Activated naive CD4-positive, alpha-beta T cell treated with anti-CD3 and anti-CD28 coated beads, Interleukin-2, amount 50 U/mL, for 72 hours (primary cell): ENCODE measurements at regions not wholly inside any gene's neighbourhood (a gene's known extent, or its start where the extent isn't known, plus 50 kb on each side); places are given as distances from the start of the nearest gene placed in this dataset.

Source experiments
- ATAC-seq, 2 donors: fragments of 150-1000 bp; cut with Tn5 transposase; 2 replicates each; pipeline ENCODE4 v1.10.0; 2021; ENCODE audit warnings: mild to moderate bottlenecking in 2 of 2, moderate library complexity in 2 of 2
- DNase-seq, 2 donors: peaks; one replicate each; pipeline ENCODE4 v3.0.0; 2021 to 2022; ENCODE audit warnings: low spot score in 2 of 2
- H3K27ac Mint-ChIP-seq, 2 donors: one replicate each; pipeline ENCODE4 v1.8.0; 2022; ENCODE audit warnings: mild to moderate bottlenecking in 2 of 2, mixed read lengths in 2 of 2
- H3K36me3 Mint-ChIP-seq, 2 donors: one replicate each; pipeline ENCODE4 v1.8.0; 2022; ENCODE audit warnings: mixed read lengths in 2 of 2
- H3K9me3 Mint-ChIP-seq, 2 donors: one replicate each; pipeline ENCODE4 v1.8.0; 2022; ENCODE audit warnings: mixed read lengths in 2 of 2

DNA sequence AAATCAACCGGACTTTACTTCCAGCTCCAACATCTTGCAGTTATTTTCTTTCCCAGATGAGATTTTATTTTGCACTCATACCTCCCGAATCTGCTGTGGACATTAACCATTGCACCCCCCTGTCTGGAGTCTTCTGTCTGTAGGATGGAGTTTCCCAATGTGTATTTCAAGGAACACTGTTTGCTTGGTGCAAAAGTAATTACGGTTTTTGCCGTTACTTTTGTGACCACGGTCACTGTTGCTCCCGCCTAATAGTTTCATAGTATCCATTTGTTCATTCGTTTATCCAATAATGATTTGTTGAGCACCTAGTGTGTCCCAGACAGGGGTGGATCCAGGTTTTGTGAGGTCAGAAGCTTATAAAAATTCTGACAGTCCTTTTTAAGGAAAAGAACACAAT lies 90.3 kb upstream of the BCL11A start:
- Mint-ChIP-seq H3K36me3 (no peaks in the 10 kb centered on the region), H3K9me3 (no peaks in the 10 kb centered on the region), H3K27ac (no peak overlapping the region)
- ATAC-seq (no peak), DNase-seq (no peak)

DNA sequence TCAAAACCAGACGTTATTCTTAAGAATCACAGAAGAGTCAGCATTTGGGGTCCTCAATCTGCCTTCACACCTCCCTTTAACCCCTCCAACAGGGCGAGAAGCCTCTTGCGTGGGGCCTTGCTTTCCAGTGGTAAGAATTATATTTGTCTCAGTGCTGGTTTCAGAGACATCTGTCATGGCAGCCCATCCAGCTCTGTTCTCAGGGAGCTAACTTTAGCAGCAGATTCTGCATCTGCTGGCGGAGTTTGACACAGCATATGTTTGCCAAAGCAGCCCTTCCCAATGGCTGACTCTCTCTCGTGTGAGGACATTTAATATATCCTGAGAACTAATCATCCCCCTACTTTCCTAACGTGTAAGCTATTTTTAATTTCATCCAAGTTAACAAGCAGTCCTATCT lies 91.5 kb upstream of the BCL11A start:
- no peaks in the 10 kb centered on the region for H3K36me3 Mint-ChIP-seq
- DNase-seq (no peak), ATAC-seq (no peak)
- no peak overlapping the region for H3K27ac Mint-ChIP-seq
- no peaks in the 10 kb centered on the region for H3K9me3 Mint-ChIP-seq

DNA sequence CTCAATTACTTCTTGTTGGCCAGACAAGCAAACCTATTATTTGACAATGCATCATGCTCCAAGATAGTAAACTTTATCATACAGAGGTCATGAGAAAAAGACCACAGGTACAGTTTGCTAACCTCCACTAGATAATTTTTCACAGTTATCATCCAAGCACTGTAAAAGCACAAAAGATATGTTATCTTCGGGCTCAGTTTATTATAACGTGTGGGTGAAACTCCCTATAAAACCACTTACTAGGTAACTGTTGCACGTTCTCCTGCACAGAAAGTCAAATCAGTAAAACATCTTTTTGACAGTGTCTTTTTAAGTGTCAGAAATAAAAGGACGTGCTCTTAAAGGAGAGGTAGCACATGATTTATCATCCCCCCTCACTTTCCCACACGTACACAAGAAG lies 94.7 kb upstream of the BCL11A start:
- no peak overlapping the region for H3K27ac Mint-ChIP-seq
- H3K9me3 Mint-ChIP-seq, result no peaks in the 10 kb centered on the region
- ATAC-seq (no peak), DNase-seq (no peak)
- H3K36me3 Mint-ChIP-seq, result no peaks in the 10 kb centered on the region

- ATAC-seq (no peak), DNase-seq (no peak)
- Mint-ChIP-seq H3K36me3 (no peaks in the 10 kb centered on the region), H3K27ac (no peak overlapping the region), H3K9me3 (no peaks in the 10 kb centered on the region)
Measured at GRCh38 chr2:60649721-60650120, 96.3 kb upstream of the BCL11A start.

DNA sequence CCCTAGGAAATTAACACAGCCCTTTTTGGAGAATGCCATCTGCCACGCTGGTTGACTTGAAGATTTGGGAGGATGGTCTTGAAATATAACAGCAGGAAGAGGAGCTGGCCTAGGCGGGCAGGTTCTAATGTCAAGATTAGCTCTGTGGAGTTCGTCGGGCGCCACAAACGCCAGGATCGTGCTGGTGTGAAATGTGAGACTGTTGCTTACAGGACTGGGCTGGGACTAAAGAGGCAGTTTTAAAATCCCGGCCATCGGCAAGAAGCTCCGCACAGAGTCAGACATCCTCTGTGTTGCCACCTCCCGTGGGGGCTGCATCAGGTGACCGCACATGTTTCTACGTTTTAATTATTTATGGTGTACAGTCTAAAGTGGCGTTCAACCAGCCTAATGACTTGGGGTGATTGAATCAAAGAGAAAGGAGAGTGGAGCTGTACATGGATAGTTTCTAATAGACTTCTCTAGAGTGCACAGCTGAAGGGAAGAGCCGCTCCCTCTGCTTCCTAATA lies 99.4 kb upstream of the BCL11A start:
- H3K36me3 Mint-ChIP-seq, result no peaks in the 10 kb centered on the region
- DNase-seq, result no peak
- no peak for ATAC-seq
- H3K9me3 Mint-ChIP-seq, result no peaks in the 10 kb centered on the region
- no peak overlapping the region for H3K27ac Mint-ChIP-seq

DNA sequence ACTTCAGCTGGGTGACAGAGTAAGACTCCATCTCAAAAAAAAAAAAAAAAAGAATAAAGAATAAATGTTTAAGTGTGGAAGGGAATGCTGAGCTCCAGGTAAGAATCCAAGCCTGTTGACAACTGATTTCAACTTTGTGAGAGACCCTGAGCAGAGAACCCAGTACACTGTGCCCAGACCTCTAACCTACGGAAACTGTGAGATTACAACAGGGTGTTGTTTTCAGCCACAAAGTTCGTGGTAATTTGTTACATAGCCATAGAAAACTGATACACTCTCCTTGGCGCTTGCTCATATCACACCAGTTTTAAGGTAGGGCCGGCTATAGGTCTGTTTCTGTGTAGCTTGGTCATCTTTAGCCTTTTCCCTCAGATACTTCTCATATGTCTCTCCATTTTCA lies 98.4 kb upstream of the PAPOLG start:
- no peaks in the 10 kb centered on the region for H3K36me3 Mint-ChIP-seq
- no peak overlapping the region for H3K27ac Mint-ChIP-seq
- H3K9me3 Mint-ChIP-seq, result no peaks in the 10 kb centered on the region
- peak in 1 of 2 donors; percentile 16 for ATAC-seq
- DNase-seq, result no peak

- Mint-ChIP-seq H3K36me3 (no peaks in the 10 kb centered on the region), H3K27ac (no peak overlapping the region), H3K9me3 (no peaks in the 10 kb centered on the region)
- ATAC-seq (no peak), DNase-seq (no peak)
Measured at GRCh38 chr2:60659026-60659425, 97.0 kb upstream of the PAPOLG start.

GRCh38 chr2:60661073-60661738 lies 94.9 kb upstream of the PAPOLG start:
- ATAC-seq (no peak), DNase-seq (no peak)
- Mint-ChIP-seq H3K36me3 (no peaks in the 10 kb centered on the region), H3K27ac (no peak overlapping the region), H3K9me3 (no peaks in the 10 kb centered on the region)

- ATAC-seq, result no peak
- Mint-ChIP-seq H3K9me3 (no peaks in the 10 kb centered on the region), H3K27ac (no peak overlapping the region), H3K36me3 (no peaks in the 10 kb centered on the region)
- no peak for DNase-seq
Measured at GRCh38 chr2:60662781-60663180, 93.3 kb upstream of the PAPOLG start.

DNA sequence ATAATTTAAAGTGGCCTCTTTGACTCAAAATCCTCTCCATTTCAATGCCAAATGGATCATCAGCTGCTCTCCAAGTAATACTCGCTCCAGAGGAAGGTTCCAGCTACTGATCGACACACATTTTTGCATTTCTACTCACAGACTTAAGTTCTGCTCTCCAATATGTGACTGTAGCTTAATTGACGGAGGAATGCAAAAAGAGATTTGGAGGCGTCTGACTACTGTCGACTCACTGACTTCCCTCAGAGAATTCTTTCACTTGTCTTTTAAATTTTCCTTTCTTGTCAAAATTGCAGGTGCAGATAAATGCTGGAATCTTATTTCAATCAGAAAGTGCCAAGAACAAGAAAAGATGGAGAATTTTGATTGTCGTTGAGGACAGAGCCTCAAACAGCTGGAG lies 84.1 kb upstream of the PAPOLG start:
- Mint-ChIP-seq H3K36me3 (no peaks in the 10 kb centered on the region), H3K27ac (no peak overlapping the region), H3K9me3 (no peaks in the 10 kb centered on the region)
- no peak for ATAC-seq
- DNase-seq, result no peak

- DNase-seq, result peak; percentile 80 to 88
- ATAC-seq, result peak; percentile 98 to 99
- no peaks in the 10 kb centered on the region for H3K36me3 Mint-ChIP-seq
- H3K27ac Mint-ChIP-seq, result no peak overlapping the region
- H3K9me3 Mint-ChIP-seq, result no peaks in the 10 kb centered on the region
Measured at GRCh38 chr2:60674524-60675165, 81.4 kb upstream of the PAPOLG start.

DNA sequence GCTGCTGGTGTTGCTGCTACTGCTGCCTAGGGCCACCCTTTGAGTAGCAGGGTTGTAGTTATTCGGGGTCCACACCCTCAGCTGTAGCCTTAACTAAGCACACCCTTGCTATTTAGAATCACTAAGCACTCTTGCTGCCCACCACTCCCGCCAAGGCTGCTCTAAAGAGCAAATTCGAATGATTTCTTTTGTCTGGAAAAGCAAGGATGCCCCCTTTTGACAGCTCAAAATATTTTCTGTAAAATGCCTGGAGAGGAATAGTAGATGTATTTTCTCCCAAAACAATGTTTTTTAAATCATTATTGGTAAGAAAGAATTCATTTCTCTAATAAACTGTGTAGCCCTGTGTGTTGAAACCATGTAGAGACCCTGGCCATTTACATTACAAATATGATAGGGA lies 80.8 kb upstream of the PAPOLG start:
- Mint-ChIP-seq H3K9me3 (no peaks in the 10 kb centered on the region), H3K27ac (no peak overlapping the region), H3K36me3 (no peaks in the 10 kb centered on the region)
- DNase-seq (no peak), ATAC-seq (no peak)

DNA sequence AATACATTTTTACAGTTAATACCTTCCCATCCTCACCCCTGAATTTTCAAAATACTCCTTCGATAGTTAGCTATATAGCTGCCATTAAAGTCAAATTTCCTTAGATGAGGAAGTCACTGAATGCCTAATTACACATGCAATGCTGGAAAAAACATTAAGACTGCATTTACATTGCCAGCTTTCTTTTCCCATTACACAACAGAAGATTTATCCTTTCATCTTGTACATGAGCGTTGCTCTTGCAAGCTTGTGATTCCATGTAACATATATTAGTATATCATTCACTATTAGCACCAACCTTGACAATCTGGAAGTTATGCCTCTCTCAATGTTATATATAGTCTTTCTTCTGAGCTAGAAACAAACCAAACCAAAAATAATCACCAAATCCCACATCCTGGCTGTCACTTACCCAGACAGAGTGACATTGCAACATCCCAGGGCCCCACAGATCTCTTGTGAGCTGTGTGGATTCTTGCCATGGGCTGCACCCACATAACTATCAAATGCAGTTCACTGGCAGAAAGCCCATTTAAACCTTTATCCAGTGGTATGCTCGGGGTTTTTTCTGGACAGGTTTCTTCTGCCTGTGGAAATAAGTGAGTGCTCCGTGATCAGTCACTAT lies 79.2 kb upstream of the PAPOLG start:
- ATAC-seq (no peak), DNase-seq (no peak)
- Mint-ChIP-seq H3K9me3 (no peaks in the 10 kb centered on the region), H3K36me3 (no peaks in the 10 kb centered on the region), H3K27ac (no peak overlapping the region)

DNA sequence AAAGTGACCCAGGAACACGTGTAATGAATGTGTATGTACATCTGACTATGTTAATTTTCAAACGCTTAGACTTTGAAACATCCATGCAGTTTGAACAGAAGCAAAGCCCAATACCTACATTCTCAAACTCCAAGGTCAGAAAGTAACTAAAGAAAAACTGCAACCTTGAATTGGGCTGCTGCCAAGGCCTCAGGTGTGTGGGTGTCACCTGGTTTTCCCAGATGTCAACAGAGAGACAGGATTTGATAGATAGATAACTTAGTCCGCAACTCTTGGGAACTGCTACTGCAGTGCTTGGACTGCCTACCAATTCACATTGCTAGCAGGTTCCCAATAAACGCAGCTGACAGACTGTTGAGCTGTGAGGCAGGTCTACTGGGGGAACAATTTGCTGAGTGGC lies 78.7 kb upstream of the PAPOLG start:
- no peak for DNase-seq

DNA sequence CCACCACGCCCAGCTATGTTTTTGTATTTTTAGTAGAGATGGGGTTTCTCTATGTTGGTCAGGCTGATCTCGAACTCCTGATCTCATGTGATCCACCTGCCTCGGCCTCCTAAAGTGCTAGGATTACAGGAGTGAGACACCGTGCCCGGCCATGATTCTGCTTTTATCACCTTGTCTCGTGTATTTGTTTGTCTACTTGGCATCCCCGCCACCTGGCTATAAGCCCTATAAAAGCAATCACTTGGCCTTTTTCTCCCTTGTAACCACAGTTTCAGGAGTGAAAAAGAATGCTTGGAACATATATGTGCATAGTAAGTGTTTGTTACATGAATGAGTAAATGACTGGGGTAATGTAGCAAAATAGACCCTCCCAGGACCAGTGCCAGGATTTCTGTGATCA lies 77.5 kb upstream of the PAPOLG start:
- no peak overlapping the region for H3K27ac Mint-ChIP-seq
- no peak for DNase-seq
- H3K36me3 Mint-ChIP-seq, result no peaks in the 10 kb centered on the region
- ATAC-seq, result no peak
- H3K9me3 Mint-ChIP-seq, result no peaks in the 10 kb centered on the region

More for the DNA sequence above, 78.7 kb upstream of the PAPOLG start:
- H3K9me3 Mint-ChIP-seq, result no peaks in the 10 kb centered on the region
- H3K36me3 Mint-ChIP-seq, result no peaks in the 10 kb centered on the region
- ATAC-seq, result no peak
- no peak overlapping the region for H3K27ac Mint-ChIP-seq

- Mint-ChIP-seq H3K9me3 (no peaks in the 10 kb centered on the region), H3K36me3 (no peaks in the 10 kb centered on the region), H3K27ac (no peak overlapping the region)
- ATAC-seq (peak in 1 of 2 donors; percentile 39), DNase-seq (no peak)
Measured at GRCh38 chr2:60679036-60679780, 76.9 kb upstream of the PAPOLG start.

DNA sequence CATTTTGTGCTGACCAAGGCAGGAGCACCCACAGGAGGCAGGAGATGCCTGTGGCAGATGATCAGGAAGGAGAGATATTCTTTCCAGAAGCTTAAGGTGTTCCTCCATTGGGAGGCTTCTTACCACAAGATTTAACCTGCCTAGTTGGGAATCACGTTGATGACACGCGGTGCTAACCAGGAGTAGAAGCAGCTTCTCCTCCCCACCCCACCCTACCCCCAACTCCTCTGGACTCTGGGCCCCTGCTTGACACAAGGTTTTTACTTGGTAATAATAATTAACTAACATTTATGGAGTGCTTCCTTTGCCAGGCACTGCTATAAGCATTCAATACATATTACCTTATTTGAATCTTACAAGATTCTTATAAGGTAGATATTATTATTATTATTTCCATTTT lies 62.5 kb upstream of the PAPOLG start:
- no peak overlapping the region for H3K27ac Mint-ChIP-seq
- DNase-seq, result no peak
- ATAC-seq, result no peak
- no peaks in the 10 kb centered on the region for H3K36me3 Mint-ChIP-seq
- no peaks in the 10 kb centered on the region for H3K9me3 Mint-ChIP-seq
